ENCODE measurements at regions not wholly inside any gene's neighbourhood (a gene's known extent, or its start where the extent isn't known, plus 50 kb on each side); places are given as distances from the start of the nearest gene placed in this dataset.

DNA sequence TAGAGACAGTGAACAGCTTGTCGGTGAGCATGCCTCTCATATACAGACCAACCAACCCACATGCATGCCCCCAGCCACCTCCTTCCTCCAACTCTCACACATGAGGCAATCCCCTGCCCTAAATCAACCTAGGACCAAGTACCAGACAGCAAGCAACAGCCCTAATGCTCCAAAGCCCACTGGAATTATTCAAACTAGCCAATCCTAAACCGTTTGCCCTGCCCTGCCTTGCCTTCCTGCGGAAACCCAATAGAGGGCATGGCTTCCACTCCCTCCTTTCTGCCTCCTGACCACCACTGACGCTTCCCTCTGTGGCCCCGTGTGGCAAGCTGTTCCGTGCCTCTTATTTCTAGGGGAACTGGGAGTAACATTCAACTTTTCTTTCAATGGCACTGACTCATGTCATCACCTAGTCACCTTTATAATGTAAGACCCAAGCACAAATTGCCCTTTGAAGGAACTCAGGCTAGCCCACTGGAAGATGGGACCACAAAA lies 129.3 kb upstream of the GJB5 start:
- H3K27me3 ChIP-seq: no peaks in the 10 kb centered on the region
- no peak for DNase-seq (ENCODE audit: low read depth in 1 of 2, low spot score in 1 of 2)
- no peak overlapping the region for H3K4me3 ChIP-seq
- no peaks in the 10 kb centered on the region for H3K4me1 ChIP-seq (ENCODE audit: low read depth)
- no peak overlapping the region for H3K27ac ChIP-seq
- no peaks in the 10 kb centered on the region for H3K36me3 ChIP-seq
- H3K9me3 ChIP-seq (ENCODE audit: low read depth): no peaks in the 10 kb centered on the region
- TF ChIP-seq, protein P1, sequence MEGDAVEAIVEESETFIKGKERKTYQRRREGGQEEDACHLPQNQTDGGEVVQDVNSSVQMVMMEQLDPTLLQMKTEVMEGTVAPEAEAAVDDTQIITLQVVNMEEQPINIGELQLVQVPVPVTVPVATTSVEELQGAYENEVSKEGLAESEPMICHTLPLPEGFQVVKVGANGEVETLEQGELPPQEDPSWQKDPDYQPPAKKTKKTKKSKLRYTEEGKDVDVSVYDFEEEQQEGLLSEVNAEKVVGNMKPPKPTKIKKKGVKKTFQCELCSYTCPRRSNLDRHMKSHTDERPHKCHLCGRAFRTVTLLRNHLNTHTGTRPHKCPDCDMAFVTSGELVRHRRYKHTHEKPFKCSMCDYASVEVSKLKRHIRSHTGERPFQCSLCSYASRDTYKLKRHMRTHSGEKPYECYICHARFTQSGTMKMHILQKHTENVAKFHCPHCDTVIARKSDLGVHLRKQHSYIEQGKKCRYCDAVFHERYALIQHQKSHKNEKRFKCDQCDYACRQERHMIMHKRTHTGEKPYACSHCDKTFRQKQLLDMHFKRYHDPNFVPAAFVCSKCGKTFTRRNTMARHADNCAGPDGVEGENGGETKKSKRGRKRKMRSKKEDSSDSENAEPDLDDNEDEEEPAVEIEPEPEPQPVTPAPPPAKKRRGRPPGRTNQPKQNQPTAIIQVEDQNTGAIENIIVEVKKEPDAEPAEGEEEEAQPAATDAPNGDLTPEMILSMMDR (IDR thresholded peaks at IDR 0.05; ENCODE audit: low read depth, low read length): no peak

DNA sequence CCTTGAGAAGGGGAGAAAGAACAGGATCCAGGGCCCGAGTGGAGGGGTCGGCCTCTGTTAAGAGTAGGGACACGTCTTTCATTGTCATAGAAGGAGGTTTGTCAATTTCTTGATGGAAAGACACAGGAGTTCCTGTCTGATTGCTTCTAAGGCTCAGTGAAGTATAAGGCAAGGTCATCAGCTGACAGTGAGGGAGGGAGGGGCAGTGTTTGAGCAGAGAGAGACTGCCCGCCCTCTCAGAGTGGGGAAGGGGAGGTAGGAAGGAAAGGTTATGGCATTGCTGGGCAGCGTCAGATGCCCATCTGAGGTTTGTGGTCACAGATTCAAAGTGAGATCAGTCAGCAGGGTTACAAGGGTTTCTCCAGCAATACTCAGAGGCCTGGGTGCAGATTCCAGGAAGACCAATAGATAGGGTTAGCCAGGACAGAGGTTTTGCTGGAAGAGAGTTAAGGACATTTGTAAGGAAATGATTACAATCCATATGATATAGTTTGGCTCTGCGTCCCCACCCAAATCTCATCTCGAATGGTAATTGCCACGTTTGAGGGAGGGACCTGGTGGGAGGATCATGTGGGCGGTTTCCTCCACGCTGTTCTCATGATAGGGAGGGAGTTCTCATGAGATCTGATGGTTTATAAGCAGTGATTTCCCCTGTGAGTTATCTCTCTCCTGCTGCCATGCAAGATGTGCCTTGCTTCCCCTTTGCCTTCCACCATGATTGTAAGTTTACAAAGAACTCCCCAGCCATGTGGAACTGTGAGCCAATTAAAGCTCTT lies 127.2 kb upstream of the GJB5 start:
- H3K4me3 ChIP-seq: no peak overlapping the region
- no peaks in the 10 kb centered on the region for H3K36me3 ChIP-seq
- H3K4me1 ChIP-seq (ENCODE audit: low read depth): peaks cover 12% of the 10 kb centered on the region
- H3K27ac ChIP-seq: no peak overlapping the region
- no peaks in the 10 kb centered on the region for H3K27me3 ChIP-seq
- TF ChIP-seq, protein P1 (IDR thresholded peaks at IDR 0.05; ENCODE audit: low read depth, low read length): no peak
- no peaks in the 10 kb centered on the region for H3K9me3 ChIP-seq (ENCODE audit: low read depth)
- DNase-seq (ENCODE audit: low read depth in 1 of 2, low spot score in 1 of 2): no peak

DNA sequence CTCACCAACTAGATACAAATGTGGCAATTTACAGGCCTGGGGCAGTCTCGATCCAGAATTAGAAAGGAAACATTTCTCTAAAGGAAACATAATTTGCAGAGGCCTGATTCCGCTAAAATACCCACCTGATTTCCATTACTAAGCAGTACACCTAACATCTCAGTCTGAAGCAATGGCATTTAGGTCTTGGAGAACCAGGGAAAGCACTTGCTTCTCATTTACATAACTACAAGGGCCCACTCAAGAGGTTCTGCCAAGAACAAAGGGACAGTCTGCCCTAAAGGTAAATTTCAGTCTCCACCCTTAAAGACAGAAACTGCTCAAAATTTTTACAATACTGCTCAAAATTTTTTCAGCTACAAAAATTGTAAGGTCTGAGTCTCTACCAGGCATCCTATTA lies 123.7 kb upstream of the GJB5 start:
- Histone ChIP-seq H3K4me1 (ENCODE audit: low read depth) (peaks cover 12% of the 10 kb centered on the region), H3K27me3 (no peaks in the 10 kb centered on the region)
- TF ChIP-seq, protein P1 (IDR thresholded peaks at IDR 0.05; ENCODE audit: low read depth, low read length): no peak

DNA sequence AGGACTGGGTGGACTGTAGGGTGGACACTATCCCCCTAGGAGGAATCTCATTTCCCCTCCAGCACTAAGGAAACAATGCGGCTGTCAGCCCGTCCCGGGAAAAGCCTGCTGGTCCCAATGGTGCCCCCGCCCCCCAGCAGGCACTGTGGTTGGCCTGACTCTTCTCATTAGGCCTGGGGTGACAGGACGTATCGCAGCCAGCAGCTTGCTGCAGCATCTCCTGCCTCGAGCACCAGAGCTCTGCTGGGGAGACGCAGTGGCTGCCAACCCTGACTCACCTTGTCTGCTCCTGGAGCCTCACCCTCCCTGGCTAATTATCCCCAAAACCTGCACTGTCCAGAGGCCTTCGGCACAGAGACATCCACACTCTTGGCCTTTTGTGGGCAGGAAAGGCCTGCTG lies 115.1 kb upstream of the GJB5 start:
- TF ChIP-seq, protein P1 (IDR thresholded peaks at IDR 0.05; ENCODE audit: low read depth, low read length): no peak
- Histone ChIP-seq H3K36me3 (no peaks in the 10 kb centered on the region), H3K9me3 (ENCODE audit: low read depth) (no peaks in the 10 kb centered on the region), H3K27me3 (no peaks in the 10 kb centered on the region), H3K4me3 (no peak overlapping the region), H3K4me1 (ENCODE audit: low read depth) (no peaks in the 10 kb centered on the region), H3K27ac (no peak overlapping the region)
- no peak for DNase-seq (ENCODE audit: low read depth in 1 of 2, low spot score in 1 of 2)

More for the DNA sequence above, 123.7 kb upstream of the GJB5 start:
- H3K9me3 ChIP-seq (ENCODE audit: low read depth): no peaks in the 10 kb centered on the region
- H3K27ac ChIP-seq: no peak overlapping the region
- no peak overlapping the region for H3K4me3 ChIP-seq
- no peaks in the 10 kb centered on the region for H3K36me3 ChIP-seq
- DNase-seq (ENCODE audit: low read depth in 1 of 2, low spot score in 1 of 2): no peak

DNA sequence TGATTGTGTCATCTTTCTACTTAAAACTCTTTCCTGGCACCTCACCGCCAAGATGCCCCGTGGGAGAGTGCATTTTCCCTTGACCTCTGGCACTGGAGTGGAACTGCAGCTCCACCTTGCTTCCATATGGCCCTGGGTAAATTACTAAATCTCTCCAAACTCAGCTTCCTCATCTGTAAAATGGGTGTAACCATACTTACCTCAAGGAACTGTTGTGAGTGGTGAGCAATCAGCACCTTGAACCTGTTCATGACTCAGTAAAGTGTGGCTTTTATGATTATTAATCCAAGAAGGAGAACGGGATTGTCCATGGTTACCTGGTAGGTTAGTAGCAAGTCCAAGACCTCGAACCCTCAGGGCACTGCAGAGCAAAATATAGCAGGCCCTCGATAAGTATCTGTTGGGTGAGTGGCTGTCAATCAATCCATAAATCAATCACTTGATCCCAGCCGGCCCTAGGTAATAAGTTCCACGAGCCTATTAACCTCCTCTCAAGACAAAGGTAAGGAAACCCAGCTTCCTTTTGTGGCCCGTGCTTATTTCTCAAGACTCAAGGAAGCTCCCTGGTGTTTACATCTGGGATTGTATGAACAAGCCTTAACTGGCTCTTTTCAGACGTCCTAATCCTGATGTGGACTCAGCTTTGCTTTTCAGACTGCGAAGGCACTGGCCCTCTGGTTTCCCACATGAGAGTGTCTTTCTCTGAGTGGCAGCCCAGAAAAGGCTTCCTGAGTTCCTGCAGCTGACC lies 114.0 kb upstream of the GJB5 start:
- no peak for DNase-seq (ENCODE audit: low read depth in 1 of 2, low spot score in 1 of 2)

More for the DNA sequence above, 114.0 kb upstream of the GJB5 start:
- H3K27me3 ChIP-seq: peaks cover 8% of the 10 kb centered on the region
- TF ChIP-seq, protein P1 (IDR thresholded peaks at IDR 0.05; ENCODE audit: low read depth, low read length): no peak
- H3K9me3 ChIP-seq (ENCODE audit: low read depth): no peaks in the 10 kb centered on the region
- no peak overlapping the region for H3K4me3 ChIP-seq
- H3K36me3 ChIP-seq: no peaks in the 10 kb centered on the region
- H3K4me1 ChIP-seq (ENCODE audit: low read depth): no peaks in the 10 kb centered on the region
- no peak overlapping the region for H3K27ac ChIP-seq
